ENCODE measurements at regions not wholly inside any gene's neighbourhood (a gene's known extent, or its start where the extent isn't known, plus 50 kb on each side); places are given as distances from the start of the nearest gene placed in this dataset.
A peak's percentile ranks its signal among the peaks of the same experiment; 100 is the strongest.

- TF ChIP-seq CTCF (IDR thresholded peaks at IDR 0.05) = no peak
- peak; percentile 19 for TF ChIP-seq POLR2AphosphoS5 (IDR thresholded peaks at IDR 0.05)
Observed at GRCh38 chr3:166788936-166789335, 591.2 kb downstream of the ZBBX start.

All from prostate gland (tissue), 2 donors.